ENCODE measurements at regions not wholly inside any gene's neighbourhood (a gene's known extent, or its start where the extent isn't known, plus 50 kb on each side); places are given as distances from the start of the nearest gene placed in this dataset.
"Not testable (repeated sequence)": the region's sequence is repeated elsewhere in the genome, so short reads cannot be mapped to it uniquely, and the experiment has no call there.

DNA sequence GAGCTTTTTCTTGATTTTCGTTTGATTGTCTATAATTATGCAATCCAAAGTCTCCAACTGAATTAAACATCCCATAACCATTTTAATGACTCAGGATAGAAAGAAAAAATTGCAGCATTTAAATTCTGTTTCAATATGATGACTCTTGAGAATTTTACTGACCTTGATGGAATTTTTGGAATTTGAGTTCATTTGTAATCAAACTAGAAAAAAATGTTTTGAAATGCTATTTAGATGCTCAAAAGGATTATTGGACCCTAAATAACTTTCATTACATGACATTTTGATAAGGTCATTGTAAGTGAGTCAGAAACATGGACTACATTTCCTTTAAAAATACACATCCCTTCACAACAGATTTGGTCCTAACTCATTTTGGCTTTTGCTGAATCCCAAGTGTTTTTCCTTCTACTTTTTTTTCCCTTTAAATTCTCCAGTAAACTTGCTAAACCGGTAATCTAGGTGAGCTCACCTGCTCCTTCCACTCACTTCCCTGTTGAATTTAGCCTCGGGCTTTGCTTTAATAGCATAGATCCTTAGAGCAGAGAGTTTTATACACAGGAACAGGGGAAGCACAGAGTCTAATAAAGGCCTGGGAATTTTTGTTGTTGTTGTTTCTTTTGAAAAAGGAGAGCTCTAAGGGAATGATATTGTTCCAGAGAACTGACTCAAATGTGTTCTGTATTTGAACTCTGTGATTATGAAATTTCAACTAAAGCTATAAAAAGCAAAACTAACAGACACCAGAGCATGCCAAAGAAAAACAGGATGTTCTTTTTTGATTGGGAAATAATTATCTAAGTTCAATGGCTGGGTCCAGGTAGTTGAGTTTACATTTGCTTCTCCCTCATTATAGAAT, 1088.2 kb upstream of the CITED2 start:
- DNase-seq = peak; percentile 38

GRCh38 chr6:140462076-140462452, 1087.6 kb upstream of the CITED2 start:
- DNase-seq = no peak

- DNase-seq = no peak
Measured at GRCh38 chr6:140460267-140460666, 1085.8 kb upstream of the CITED2 start.

- DNase-seq = peak; percentile 18
Measured at GRCh38 chr6:140459209-140459608, 1084.8 kb upstream of the CITED2 start.

GRCh38 chr6:140446241-140446640, 1071.8 kb upstream of the CITED2 start:
- no peak for DNase-seq

GRCh38 chr6:140445474-140446004, 1071.1 kb upstream of the CITED2 start:
- no peak for DNase-seq

DNA sequence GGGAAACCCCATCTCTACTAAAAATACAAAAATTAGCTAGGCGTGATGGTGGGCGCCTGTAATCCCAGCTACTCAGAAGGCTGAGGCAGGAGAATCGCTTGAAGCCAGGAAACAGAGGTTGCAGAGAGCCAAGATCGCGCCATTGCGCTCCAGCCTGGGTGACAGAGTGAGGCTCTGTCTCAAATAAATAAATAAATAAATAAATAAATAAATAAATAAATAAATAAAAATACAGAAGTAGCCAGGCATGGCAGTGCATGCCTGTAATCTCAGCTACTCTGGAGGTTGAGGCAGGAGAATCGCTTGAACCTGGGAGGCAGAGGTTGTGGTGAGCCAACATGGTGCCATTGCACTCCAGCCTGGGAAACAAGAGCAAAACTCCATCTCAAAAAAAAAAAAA, 1068.7 kb upstream of the CITED2 start:
- DNase-seq = not testable (repeated sequence)

GRCh38 chr6:140441256-140441655, 1066.8 kb upstream of the CITED2 start:
- DNase-seq = no peak

- no peak for DNase-seq
Measured at GRCh38 chr6:140440223-140440835, 1065.9 kb upstream of the CITED2 start.

DNA sequence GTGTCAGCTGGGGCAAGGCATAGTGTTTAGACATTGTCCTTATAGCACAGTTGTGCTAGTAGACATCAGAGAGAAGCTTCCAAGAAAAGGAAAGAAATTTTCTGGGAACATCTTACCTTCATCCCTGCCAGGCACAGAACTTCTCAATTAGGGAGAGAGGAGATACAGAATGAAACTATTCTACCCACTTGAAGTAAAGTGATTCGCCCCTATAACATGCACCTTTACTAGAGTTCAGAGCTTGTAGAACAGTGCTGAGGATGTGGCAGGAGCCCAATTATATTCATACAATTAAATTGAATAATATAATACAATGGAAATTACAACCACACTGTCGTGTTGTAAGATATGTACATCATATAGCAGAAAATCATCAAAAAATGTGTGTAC, 1063.9 kb upstream of the CITED2 start:
- no peak for DNase-seq

GRCh38 chr6:140437619-140438345, 1063.3 kb upstream of the CITED2 start:
- no peak for DNase-seq

GRCh38 chr6:140436023-140436811, 1061.8 kb upstream of the CITED2 start:
- no peak for DNase-seq

DNA sequence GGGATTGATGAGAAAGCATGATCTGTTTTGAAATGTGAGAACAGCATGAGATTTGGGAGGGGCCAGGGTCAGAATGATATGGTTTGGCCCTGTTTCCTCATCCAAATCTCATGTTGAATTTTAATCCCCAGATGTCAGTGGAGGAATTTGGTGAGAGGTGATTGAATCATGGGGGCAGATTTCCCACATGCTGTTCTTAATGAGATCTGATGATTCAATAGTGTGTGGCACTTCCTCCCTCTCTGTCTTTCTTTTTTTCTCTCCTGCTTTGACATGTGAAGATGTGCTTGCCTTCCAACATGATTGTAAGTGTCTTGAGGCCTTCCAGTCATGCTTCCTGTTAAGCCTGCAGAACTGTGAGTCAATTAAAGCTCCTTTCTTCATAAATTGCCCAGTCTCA, 1060.3 kb upstream of the CITED2 start:
- DNase-seq = no peak

- DNase-seq = no peak
Measured at GRCh38 chr6:140433072-140433471, 1058.6 kb upstream of the CITED2 start.

- DNase-seq = no peak
Measured at GRCh38 chr6:140427842-140428241, 1053.4 kb upstream of the CITED2 start.

- DNase-seq = peak; percentile 18
Measured at GRCh38 chr6:140414966-140415620, 1040.6 kb upstream of the CITED2 start.

DNA sequence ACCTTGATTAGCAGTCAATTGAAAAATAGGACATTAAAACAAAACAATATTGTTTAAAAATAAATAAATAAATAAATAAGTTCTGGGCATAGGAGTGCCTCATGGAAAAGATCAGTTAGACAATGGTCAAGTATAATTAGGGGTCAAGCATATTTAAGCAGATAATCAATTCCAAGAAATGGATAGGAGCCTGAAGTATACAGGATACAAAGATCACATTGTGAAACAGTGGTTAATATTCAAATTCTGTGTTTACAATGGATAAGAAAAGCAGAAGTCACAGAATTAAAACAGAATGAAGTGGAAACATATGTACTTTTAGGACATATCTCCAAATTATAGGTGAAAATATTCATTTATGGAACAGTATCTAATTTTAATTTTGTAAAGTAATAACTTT, 1028.6 kb upstream of the CITED2 start:
- no peak for DNase-seq

GRCh38 chr6:140401761-140402160, 1027.3 kb upstream of the CITED2 start:
- DNase-seq = no peak

DNA sequence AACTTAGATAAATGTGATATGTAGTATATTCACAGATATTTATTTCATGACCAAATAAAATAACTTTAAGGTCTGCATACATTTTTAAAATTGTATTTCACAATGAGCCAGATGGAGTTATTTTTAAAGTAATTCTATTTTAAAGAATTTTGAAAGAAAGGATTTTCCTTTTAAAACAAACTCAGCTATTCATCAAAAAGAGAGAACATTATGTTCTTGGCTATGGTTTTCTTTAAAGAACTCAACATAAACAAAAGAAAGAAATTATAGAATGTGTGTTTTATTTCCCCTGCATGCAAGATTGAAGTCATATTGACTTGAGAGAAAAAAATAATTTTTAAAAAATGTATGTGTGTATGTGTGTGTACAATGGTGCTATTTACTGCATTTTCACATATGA, 1023.6 kb upstream of the CITED2 start:
- no peak for DNase-seq

DNA sequence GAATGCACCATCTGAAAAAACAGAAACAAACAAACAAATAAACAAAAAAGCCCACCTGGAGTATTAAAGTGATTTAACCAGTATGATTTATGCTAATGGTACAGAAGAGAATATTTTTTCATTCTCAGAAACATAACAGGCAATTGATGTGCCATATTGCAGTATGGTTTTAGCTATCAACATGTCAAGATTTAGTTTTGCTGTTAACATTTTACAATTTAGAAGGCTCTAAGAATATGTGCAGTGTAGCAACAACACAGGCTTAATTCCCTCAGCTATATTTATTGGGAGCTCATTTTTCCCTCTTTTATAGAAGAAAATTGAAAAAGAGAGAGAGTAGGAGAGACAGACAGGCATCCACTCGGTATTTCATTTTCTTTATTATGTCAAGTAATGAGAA, 1022.7 kb upstream of the CITED2 start:
- no peak for DNase-seq

- no peak for DNase-seq
Measured at GRCh38 chr6:140393665-140394540, 1019.5 kb upstream of the CITED2 start.
